ENCODE measurements at regions not wholly inside any gene's neighbourhood (a gene's known extent, or its start where the extent isn't known, plus 50 kb on each side); places are given as distances from the start of the nearest gene placed in this dataset.

- TF ChIP-seq POLR2A (IDR thresholded peaks at IDR 0.05; ENCODE audit: low read length) (no peak), GATA1 (IDR thresholded peaks at IDR 0.05; ENCODE audit: low read depth, low read length) (no peak)
Measured at GRCh38 chr9:31005086-31005665, 1379.3 kb upstream of the ACO1 start.

Measured in erythroblast (primary cell).